Skeletal muscle tissue (tissue), 3 donors: ENCODE measurements at regions not wholly inside any gene's neighbourhood (a gene's known extent, or its start where the extent isn't known, plus 50 kb on each side); places are given as distances from the start of the nearest gene placed in this dataset.

Experiments used
- H3K27ac ChIP-seq: one replicate; pipeline ENCODE4 v1.7.0; 2013; ENCODE audit warnings: mild to moderate bottlenecking, low read depth, low read length, inconsistent platforms
- H3K27me3 ChIP-seq, 3 donors: one replicate each; pipeline ENCODE4 v1.7.0; 2013; ENCODE audit warnings: low read length in 3 of 3; ENCODE audit not compliant: control insufficient read depth in 3 of 3, insufficient read depth in 3 of 3
- H3K36me3 ChIP-seq, 3 donors: one replicate each; pipeline ENCODE4 v1.7.0; 2013; ENCODE audit warnings: low read length in 3 of 3; ENCODE audit not compliant: control insufficient read depth in 3 of 3, insufficient read depth in 3 of 3
- H3K4me1 ChIP-seq, 3 donors: one replicate each; pipeline ENCODE4 v1.7.0; 2013; ENCODE audit warnings: low read length in 3 of 3, mild to moderate bottlenecking in 3 of 3; ENCODE audit not compliant: control insufficient read depth in 3 of 3, insufficient read depth in 3 of 3
- H3K4me3 ChIP-seq, 3 donors: one replicate each; pipeline ENCODE4 v1.7.0; 2013; ENCODE audit warnings: low read length in 3 of 3
- H3K9ac ChIP-seq, 3 donors: one replicate each; pipeline ENCODE4 v1.7.0; 2013; ENCODE audit warnings: low read length in 3 of 3, mild to moderate bottlenecking in 3 of 3, moderate library complexity in 2 of 3, low read depth in 1 of 3
- H3K9me3 ChIP-seq, 3 donors: one replicate each; pipeline ENCODE4 v1.7.0; 2013; ENCODE audit warnings: low read length in 3 of 3; ENCODE audit not compliant: control insufficient read depth in 3 of 3
- donor health status: Osteomylitis.

- no peak overlapping the region for H3K9ac ChIP-seq
- no peak overlapping the region for H3K27ac ChIP-seq
- no peaks in the 10 kb centered on the region for H3K27me3 ChIP-seq
- H3K9me3 ChIP-seq = no peaks in the 10 kb centered on the region
- H3K4me1 ChIP-seq = no peaks in the 10 kb centered on the region
- H3K36me3 ChIP-seq = no peaks in the 10 kb centered on the region
- no peak overlapping the region for H3K4me3 ChIP-seq
Observed at GRCh38 chr14:87691042-87691881, 301.7 kb downstream of the GALC start.

- H3K4me3 ChIP-seq = no peak overlapping the region
- H3K9me3 ChIP-seq = no peaks in the 10 kb centered on the region
- H3K27me3 ChIP-seq = no peaks in the 10 kb centered on the region
Observed at GRCh38 chr14:87690076-87690613, 302.8 kb downstream of the GALC start.

GRCh38 chr14:87688524-87688923, 304.5 kb downstream of the GALC start:
- no peaks in the 10 kb centered on the region for H3K27me3 ChIP-seq
- no peak overlapping the region for H3K9ac ChIP-seq
- H3K4me3 ChIP-seq = no peak overlapping the region
- H3K27ac ChIP-seq = no peak overlapping the region
- no peaks in the 10 kb centered on the region for H3K36me3 ChIP-seq
- no peaks in the 10 kb centered on the region for H3K4me1 ChIP-seq
- peaks cover 0 to 3% (median 0%) of the 10 kb centered on the region in 3 donors for H3K9me3 ChIP-seq

More at GRCh38 chr14:87690076-87690613, 302.8 kb downstream of the GALC start:
- H3K36me3 ChIP-seq = no peaks in the 10 kb centered on the region
- no peak overlapping the region for H3K27ac ChIP-seq
- H3K4me1 ChIP-seq = no peaks in the 10 kb centered on the region
- no peak overlapping the region for H3K9ac ChIP-seq

GRCh38 chr14:87687420-87687819, 305.6 kb downstream of the GALC start:
- Histone ChIP-seq H3K4me3 (no peak overlapping the region), H3K27me3 (no peaks in the 10 kb centered on the region)

GRCh38 chr14:87686746-87687145, 306.2 kb downstream of the GALC start:
- Histone ChIP-seq H3K4me3 (no peak overlapping the region), H3K27ac (no peak overlapping the region), H3K9ac (no peak overlapping the region), H3K36me3 (no peaks in the 10 kb centered on the region), H3K27me3 (no peaks in the 10 kb centered on the region), H3K9me3 (peaks cover 0 to 3% (median 0%) of the 10 kb centered on the region in 3 donors), H3K4me1 (no peaks in the 10 kb centered on the region)

More at GRCh38 chr14:87687420-87687819, 305.6 kb downstream of the GALC start:
- no peaks in the 10 kb centered on the region for H3K4me1 ChIP-seq
- H3K36me3 ChIP-seq = no peaks in the 10 kb centered on the region
- H3K9ac ChIP-seq = no peak overlapping the region
- H3K9me3 ChIP-seq = peaks cover 0 to 3% (median 0%) of the 10 kb centered on the region in 3 donors
- H3K27ac ChIP-seq = no peak overlapping the region

GRCh38 chr14:87679866-87680265, 313.1 kb downstream of the GALC start:
- H3K9me3 ChIP-seq = peaks cover 0 to 3% (median 0%) of the 10 kb centered on the region in 3 donors
- no peak overlapping the region for H3K4me3 ChIP-seq
- H3K9ac ChIP-seq = no peak overlapping the region
- no peaks in the 10 kb centered on the region for H3K27me3 ChIP-seq
- H3K36me3 ChIP-seq = no peaks in the 10 kb centered on the region
- H3K4me1 ChIP-seq = no peaks in the 10 kb centered on the region
- no peak overlapping the region for H3K27ac ChIP-seq

GRCh38 chr14:87678624-87679023, 314.4 kb downstream of the GALC start:
- Histone ChIP-seq H3K27ac (no peak overlapping the region), H3K4me1 (no peaks in the 10 kb centered on the region), H3K36me3 (no peaks in the 10 kb centered on the region), H3K9me3 (no peaks in the 10 kb centered on the region), H3K9ac (no peak overlapping the region), H3K4me3 (no peak overlapping the region), H3K27me3 (no peaks in the 10 kb centered on the region)

- no peak overlapping the region for H3K27ac ChIP-seq
- H3K36me3 ChIP-seq = no peaks in the 10 kb centered on the region
- no peak overlapping the region for H3K9ac ChIP-seq
- H3K4me1 ChIP-seq = no peaks in the 10 kb centered on the region
- H3K9me3 ChIP-seq = no peaks in the 10 kb centered on the region
- H3K4me3 ChIP-seq = no peak overlapping the region
- no peaks in the 10 kb centered on the region for H3K27me3 ChIP-seq
Observed at GRCh38 chr14:87676814-87677437, 316.1 kb downstream of the GALC start.

- H3K9ac ChIP-seq = no peak overlapping the region
- no peaks in the 10 kb centered on the region for H3K27me3 ChIP-seq
- H3K4me1 ChIP-seq = no peaks in the 10 kb centered on the region
- no peak overlapping the region for H3K4me3 ChIP-seq
- H3K9me3 ChIP-seq = no peaks in the 10 kb centered on the region
- no peak overlapping the region for H3K27ac ChIP-seq
- no peaks in the 10 kb centered on the region for H3K36me3 ChIP-seq
Observed at GRCh38 chr14:87667659-87668058, 325.3 kb downstream of the GALC start.

GRCh38 chr14:87656315-87656714, 336.7 kb downstream of the GALC start:
- no peaks in the 10 kb centered on the region for H3K9me3 ChIP-seq
- no peak overlapping the region for H3K9ac ChIP-seq
- H3K27ac ChIP-seq = no peak overlapping the region
- H3K36me3 ChIP-seq = no peaks in the 10 kb centered on the region
- no peaks in the 10 kb centered on the region for H3K4me1 ChIP-seq
- H3K4me3 ChIP-seq = no peak overlapping the region
- H3K27me3 ChIP-seq = no peaks in the 10 kb centered on the region
